ACHN (cell line): ENCODE measurements at regions not wholly inside any gene's neighbourhood (a gene's known extent, or its start where the extent isn't known, plus 50 kb on each side); places are given as distances from the start of the nearest gene placed in this dataset.
"Not testable (repeated sequence)": the region's sequence is repeated elsewhere in the genome, so short reads cannot be mapped to it uniquely, and the experiment has no call there.

Experiments used
- DNase-seq: peaks from one replicate; pipeline ENCODE4 v3.0.0-alpha.2; 2015
- in situ Hi-C: cut with HindIII; loops from 2 replicates; pipeline ENCODE4 v1.10.0; 2017; ENCODE audit warnings: low sequenced_read_pairs, low pct_ligation_motif_present, low pct_unique_long_range_greater_than_20kb

DNA sequence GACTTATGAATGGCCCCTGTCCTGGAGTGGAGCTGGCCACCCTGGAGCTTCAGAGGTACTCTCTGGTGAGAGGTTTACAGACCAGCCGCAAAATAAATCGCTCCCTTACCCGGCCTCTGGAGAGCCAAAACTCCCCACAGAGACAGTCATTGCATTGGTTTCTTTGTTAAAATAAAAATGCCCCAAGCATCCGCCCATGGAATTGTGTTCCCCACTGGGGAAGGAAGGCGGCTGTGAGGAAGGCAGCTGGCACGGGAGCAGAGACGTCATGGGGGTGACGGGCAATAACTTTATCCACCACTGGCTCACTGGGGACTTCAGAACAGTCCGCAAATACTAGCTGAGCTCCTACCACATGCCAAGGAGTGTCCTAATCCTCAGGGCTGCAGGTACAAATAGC is 266.2 kb upstream of the FOXF1 start:
- in situ Hi-C loops, result no loop called here
- no peak for DNase-seq

DNA sequence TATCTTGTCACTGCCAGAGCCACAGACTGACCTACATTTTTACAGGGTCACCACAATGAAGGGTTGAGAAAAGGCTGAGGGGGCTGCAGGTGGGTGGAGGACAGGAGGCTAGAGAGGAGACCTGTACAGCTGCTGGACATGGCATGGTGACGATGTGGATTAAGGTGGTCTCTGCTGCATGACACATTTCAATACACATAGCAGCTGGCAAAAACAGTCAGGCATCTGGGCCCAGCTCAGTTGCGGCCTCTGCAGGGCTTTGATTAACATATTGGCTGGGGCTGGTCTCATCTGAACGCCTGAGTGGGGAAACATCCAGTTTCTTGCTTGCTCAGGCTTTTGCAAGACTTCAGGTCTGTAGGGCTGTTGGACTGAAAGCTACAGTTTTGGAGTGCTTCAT is 265.4 kb upstream of the FOXF1 start:
- in situ Hi-C loops, result no loop called here
- DNase-seq, result no peak

DNA sequence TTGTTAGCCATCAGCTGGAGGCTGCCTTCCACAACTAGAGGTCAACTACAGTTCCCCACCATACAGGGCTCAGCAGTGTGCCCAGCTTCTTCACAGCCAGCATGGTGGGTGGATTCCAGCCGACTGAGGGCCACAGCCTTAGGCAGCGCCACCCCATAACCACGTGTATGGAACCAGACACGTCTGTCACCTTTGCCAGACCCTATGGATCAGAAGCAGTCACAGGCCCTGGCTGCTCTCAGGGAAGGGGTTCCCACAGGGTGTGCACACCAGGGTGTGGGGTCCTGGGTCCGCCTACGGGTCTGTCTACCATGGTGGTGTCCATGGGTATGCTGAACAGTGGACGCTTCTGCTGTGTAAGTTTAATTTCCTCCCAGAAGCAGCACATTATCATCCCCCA is 265.0 kb upstream of the FOXF1 start:
- in situ Hi-C loops, result no loop called here
- no peak for DNase-seq

DNA sequence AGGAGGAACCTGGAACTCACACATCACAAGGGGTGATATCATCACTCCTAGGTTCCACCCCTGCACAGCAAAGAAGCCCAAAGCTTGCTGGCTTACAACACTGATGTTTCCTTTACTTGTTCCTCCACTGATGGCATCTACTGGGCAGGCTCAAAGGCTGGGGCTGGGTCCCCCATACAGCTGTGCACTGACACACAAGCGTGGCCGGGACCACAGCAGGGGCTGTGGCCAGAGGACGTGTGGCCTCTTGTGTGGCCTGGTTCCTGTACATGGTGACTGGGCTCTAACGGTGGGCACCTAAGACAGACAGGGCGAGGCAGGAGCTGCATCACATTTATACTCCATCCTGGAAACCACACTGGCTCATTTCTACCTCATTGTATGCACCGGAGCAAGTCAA is 264.4 kb upstream of the FOXF1 start:
- DNase-seq, result no peak

DNA sequence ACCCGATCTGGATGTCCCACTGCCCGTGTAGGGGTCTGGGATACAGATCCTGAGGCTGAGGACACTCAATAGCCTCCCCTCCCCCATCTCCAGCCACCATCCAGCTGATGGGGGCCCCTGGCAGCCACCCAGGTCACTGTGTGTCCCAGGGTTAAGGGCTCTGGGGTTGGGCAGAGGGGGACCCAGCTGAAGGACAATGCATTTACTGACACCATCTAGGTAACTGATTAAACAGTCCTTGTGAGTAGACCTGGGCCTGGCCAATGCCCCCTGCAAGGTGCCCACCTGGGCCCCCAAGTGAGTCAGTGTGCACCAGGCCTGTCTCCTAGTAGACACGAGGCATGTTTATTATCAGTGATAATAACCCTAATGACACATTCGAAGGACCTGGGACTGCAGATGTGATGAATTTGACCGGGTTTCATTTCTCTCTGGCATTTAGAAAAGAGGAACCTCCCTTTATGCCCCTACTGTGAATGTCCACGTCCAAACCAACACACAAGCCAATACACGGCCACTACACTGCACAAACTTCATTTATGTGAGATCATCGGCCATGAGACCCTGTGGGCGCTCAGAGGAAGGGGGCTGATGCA is 261.9 kb upstream of the FOXF1 start:
- in situ Hi-C loops, result no loop called here
- no peak for DNase-seq

More for the DNA sequence above, 264.4 kb upstream of the FOXF1 start:
- in situ Hi-C loops, result no loop called here

DNA sequence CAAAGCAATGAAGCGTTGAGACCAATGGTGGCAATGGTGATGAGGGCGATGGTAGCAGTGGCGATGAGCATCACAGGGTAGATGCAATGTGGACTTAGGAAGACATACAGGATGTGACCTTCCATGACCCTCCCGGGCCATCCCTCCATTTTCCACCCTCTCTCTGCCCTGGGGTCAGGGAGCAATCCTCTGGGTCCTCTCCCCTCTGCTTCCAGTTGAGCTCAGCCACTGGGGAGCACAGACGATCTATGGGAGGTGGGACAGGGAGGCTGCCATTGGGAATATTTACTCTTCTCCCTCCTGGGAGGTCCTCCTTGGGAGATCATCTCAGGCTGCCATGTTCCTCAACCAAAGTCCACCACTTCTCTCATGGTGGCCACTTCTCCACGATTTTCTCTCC is 260.7 kb upstream of the FOXF1 start:
- DNase-seq, result no peak
- in situ Hi-C loops, result no loop called here

DNA sequence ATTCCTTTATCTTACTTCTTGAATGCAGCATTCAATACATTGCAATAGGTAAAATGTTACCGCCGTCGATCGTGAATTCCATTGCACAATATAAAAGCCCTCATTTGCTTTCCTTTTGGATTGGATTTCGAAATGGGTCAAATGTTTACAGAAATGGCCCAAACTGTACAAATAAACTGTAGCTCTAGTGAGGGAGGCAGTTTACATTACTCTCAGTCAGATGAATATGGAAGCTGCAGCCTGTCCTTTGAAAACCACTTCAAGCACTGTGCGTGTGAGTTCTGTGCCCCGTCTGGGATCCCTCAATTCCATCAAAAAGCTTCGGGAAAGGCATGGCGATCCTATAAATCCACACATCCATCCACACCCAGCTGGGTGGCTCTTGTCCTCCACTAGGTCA is 258.6 kb upstream of the FOXF1 start:
- in situ Hi-C loops, result no loop called here
- no peak for DNase-seq

DNA sequence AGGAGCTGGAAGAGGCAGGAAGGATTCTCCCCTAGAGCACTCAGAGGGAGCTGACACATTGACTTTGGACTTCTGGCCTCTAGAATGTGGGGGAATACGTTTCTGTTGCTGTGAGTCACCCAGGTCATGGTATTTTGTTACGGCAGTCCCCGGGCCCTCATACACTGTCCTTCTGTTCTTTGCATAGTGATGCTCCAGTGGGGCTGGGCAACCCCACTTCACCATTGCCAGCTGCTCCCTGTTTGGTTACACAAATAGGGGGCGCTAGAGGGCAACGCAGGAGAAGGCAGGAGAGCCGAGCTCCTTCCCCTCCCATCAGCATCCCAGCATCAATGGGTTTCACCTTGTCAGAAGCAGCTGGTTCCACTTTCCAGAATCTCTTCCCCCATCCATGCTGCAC is 257.7 kb upstream of the FOXF1 start:
- peak; percentile 47 for DNase-seq
- in situ Hi-C loops, result no loop called here

DNA sequence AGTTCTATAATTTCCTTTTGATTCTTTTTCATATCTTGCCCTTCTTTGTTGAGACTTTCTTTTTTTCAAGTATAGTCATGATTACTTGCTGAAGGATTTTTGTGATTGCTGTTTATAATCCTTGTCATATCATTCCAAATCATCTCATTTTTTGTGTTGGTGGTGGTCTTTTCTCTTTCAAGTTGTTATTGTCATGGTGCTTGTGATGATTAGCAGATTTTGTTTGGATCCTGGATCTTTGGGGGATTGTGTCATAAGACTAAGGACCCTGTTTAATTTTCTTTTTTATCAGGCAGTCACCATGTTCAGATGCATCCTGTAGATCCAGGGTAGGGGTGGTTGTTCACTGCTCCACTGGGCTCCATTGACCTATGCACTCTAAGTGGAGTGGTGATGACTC is 254.4 kb upstream of the FOXF1 start:
- in situ Hi-C loops, result no loop called here

DNA sequence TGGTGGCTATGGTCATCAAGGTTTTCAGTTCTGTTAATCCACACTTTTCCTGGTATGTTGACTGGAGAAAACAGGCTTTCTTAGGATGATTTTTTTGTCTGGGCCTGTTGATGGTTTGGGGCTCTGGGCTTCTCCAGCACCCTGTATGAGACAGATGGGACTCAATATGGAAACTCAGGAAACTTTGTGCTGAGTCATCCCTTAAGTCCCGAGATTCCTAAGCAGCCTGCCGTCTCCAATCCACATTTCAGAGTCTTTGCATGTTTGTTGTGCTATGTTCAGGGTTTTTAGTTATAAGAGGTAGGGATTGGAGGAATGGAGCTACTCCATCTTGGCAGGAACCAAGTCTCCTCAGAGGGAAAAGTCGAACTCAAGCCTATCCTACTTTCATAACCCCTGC is 253.3 kb upstream of the FOXF1 start:
- no peak for DNase-seq
- in situ Hi-C loops, result no loop called here

More for the DNA sequence above, 254.4 kb upstream of the FOXF1 start:
- no peak for DNase-seq

DNA sequence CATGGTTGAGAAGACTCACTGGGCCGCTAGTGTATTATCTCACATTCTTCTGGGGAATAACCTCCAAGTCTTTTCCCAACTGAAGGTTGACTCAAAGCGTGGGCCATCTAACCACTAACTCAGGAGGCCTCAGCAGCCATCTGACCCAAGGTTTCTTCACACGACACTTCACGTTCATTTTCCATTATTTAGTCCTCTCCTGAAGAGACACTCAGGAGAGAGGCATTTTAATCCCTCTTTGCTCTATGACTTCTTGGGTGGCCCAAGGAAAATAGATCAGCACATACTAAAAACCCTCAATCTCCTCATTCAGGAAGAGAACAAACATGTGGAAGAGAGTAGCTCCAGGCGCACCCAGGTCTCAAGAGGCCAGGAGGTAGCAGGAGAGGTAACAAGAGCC is 252.8 kb upstream of the FOXF1 start:
- in situ Hi-C loops, result no loop called here
- DNase-seq, result no peak

DNA sequence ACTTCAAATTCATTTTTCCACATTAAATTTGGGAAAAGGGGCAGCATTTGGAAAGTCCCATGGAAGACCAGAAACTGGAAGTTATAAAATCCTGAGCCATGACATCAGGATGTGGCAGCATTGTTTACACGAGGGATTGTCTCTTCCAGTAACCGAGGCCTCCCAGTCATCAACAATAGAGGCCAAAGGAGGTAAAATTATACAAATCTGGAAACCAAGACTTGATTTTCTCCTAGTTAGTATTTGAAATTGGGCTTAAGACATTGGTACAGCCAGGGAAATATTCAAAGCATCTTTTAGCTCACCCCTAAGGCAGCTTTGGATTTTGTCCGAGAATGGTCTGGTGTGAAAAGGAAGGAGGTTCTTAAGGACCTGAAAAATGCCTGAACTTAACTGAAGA is 251.6 kb upstream of the FOXF1 start:
- DNase-seq, result no peak
- in situ Hi-C loops, result no loop called here

DNA sequence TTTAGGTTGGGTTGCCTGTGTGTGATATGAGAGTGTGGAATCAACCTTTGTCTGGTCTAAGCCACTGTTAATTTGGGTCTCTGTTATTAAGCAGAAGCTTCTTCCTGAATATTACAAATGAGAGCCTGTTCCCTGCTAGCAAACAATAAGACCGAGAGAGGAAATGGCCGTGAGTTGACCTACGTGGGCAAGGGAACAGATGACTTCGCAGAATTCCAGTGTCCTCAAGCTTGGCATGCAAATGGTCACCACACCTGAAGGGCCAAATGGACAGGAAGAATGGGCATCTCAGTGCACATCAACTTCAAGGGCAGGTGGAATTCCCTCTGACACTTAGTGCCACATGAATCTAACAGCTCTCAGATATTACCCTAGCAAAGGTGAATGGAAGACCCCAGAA is 250.8 kb upstream of the FOXF1 start:
- in situ Hi-C loops, result no loop called here
- no peak for DNase-seq

DNA sequence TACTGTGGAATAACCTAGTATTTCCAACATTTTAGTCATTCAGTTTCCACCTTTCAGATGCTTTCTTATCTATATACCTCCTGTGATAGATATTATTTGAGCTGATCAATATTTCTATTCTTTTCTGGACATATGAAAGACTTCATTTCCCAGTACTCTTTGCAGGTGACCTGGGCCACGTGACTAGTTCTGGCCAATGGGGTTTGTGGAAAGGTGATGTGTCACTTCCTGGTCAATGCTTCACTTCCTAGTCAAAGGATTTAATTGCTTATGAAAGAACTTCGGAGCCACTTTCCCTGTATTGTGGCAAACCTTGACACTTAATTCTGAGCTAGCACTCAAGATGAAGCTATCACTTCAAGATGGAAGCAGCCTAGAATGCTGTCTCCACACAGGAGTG is 248.9 kb upstream of the FOXF1 start:
- no peak for DNase-seq
- in situ Hi-C loops, result no loop called here

DNA sequence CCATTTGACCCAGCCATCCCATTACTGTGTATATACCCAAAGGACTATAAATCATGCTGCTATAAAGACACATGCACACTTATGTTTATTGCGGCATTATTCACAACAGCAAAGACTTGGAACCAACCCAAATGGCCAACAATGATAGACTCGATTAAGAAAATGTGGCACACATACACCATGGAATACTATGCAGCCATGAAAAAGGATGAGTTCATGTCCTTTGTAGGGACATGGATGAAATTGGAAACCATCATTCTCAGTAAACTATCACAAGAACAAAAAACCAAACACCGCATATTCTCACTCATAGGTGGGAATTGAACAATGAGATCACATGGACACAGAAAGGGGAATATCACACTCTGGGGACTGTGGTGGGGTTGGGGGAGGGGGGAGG is 242.7 kb upstream of the FOXF1 start:
- DNase-seq, in situ Hi-C loops: not testable (repeated sequence)

DNA sequence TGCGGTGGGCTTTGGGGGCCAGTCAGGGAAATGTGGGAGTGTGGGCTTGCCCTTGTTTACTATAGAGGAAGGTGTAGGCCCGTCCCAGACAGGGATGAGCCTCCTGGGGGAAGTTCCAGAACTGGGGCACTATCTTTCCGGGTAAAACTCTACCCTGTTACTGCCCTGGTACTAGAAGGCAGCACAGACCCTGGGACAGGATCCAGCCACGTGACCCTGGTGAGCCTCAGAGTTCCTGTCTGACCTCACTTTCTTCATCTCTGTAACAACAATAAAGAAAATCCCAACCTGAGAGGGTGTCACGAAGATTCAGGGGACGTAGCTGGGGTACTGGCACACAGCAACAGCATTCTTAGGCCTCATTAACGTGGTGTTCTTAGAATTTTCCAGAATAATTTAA is 239.6 kb upstream of the FOXF1 start:
- in situ Hi-C loops, result no loop called here
- no peak for DNase-seq

DNA sequence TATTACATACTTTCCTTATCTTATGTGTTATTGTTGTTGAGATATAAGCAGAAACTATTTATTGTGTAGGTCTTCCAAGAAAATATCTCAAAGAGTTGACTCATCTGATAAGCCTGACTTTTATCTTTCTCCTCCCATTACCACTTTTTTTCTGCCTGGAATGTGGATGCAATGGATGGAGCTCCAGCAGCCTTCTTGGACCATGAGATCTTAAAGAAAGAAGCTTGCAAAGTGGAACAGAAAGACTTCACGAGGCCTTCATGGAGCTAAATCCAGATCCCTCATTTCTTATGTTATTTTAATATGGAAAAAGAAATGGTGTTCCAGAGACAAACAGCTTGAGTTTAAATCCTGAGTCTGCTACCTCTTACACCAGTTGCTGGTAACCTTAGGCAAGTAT is 237.6 kb upstream of the FOXF1 start:
- in situ Hi-C loops, result no loop called here
- DNase-seq, result no peak

DNA sequence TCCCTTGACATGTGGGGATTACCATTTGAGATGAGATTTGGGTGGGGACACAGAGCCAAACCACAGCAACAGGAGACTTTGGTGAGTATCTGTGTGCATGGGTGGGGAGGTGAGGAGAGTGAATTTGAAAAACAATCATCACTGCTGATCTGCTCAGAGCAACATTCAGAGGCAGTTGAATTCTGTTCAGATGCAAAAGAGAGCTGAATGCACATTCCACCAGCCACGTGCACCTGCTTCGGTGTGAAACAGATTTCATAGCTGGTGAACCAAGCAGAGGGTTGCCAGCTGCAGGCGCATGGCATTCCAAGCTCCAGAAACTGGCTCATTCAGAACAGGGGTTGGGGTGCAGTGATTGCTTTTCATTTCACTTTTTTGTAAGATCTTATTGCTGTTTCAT is 233.1 kb upstream of the FOXF1 start:
- DNase-seq, result no peak
- in situ Hi-C loops, result no loop called here

DNA sequence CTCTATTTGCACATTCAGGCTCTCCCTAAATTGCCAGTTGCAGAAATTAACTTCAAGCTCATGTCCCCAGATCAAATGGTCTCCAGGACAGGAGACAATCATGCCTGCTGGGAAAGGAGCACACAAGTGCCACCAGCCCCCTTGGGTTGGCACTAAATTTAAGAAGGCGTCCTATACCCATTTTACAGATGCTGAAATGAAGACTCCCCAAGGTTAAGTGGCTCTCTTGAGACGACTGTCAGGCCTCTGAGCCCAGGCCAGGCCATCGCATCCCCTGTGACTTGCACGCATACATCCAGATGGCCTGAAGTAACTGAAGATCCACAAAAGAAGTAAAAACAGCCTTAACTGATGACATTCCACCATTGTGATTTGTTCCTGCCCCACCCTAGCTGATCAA is 232.5 kb upstream of the FOXF1 start:
- DNase-seq, in situ Hi-C loops: not testable (repeated sequence)

DNA sequence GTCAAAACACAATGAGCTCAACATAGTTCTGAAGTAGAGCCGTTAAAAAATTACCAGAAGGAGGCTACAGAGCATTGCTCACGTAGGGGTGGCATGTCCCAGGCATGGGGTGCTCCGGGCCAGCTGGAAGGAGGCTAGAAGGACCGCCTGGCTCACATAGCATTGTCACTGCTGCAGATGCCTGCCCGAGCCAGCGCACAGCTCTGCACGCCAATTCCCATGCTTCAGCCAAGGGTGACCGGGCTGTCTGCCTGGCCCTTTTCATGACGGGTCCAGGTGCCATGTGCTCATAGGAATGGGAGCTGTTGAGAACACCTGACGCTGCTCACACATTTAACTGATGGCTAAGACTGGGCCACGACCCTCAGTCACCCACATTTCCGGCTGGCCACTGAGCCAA is 228.9 kb upstream of the FOXF1 start:
- in situ Hi-C loops, result no loop called here
- no peak for DNase-seq

DNA sequence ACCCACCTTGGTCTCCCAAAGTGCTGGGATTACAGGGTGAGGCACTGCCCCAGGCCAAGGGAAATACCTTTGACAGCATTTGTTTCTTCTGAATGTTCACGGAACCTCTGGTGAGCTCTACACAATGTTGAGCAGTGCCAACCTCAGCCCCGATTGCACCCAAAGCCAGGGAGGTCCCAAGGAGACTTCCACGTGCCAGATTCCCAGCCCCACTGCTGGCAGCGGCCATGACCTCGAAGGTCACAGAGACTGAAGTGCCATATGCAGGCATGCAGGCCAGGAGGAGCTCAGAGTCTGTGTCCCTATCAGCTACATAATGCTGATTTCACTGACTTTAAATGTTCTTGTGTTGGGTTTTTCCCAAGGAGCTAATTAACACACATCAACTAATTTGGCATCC is 226.4 kb upstream of the FOXF1 start:
- in situ Hi-C loops, result no loop called here
- DNase-seq, result no peak
